C4-2B (cell line): ENCODE measurements at regions not wholly inside any gene's neighbourhood (a gene's known extent, or its start where the extent isn't known, plus 50 kb on each side); places are given as distances from the start of the nearest gene placed in this dataset.

ENCODE experiments used
- ZFX ChIP-seq: fragments of 450-650 bp; IDR thresholded peaks from 2 replicates; pipeline ENCODE4 v1.6.1; 2017
- TF ChIP-seq, protein P1 (sequence below): fragments of 450-650 bp; conservative IDR thresholded peaks from 2 replicates; pipeline ENCODE4 v1.5.1; 2017; ENCODE audit warnings: mild to moderate bottlenecking

DNA sequence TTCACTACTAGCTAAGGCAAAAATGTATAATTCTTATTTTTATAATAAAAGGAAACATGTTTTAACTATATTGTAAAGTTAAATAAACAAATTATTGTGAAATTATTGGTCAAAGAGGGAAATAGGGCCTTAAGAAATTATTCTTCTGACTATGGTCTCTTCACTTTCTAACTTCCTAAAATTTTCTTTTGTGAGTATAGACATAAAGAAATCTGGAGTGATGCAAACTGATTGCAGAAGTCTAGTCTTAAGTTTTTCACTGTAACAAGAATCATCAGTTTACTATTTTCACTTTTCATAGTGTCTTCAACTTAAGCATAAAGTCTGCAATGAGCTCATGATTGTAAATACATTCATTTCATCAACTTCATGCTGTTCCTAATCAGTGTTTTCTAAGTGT is 525.4 kb downstream of the TFEC start:
- TF ChIP-seq, protein P1, sequence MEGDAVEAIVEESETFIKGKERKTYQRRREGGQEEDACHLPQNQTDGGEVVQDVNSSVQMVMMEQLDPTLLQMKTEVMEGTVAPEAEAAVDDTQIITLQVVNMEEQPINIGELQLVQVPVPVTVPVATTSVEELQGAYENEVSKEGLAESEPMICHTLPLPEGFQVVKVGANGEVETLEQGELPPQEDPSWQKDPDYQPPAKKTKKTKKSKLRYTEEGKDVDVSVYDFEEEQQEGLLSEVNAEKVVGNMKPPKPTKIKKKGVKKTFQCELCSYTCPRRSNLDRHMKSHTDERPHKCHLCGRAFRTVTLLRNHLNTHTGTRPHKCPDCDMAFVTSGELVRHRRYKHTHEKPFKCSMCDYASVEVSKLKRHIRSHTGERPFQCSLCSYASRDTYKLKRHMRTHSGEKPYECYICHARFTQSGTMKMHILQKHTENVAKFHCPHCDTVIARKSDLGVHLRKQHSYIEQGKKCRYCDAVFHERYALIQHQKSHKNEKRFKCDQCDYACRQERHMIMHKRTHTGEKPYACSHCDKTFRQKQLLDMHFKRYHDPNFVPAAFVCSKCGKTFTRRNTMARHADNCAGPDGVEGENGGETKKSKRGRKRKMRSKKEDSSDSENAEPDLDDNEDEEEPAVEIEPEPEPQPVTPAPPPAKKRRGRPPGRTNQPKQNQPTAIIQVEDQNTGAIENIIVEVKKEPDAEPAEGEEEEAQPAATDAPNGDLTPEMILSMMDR, result no peak
- TF ChIP-seq ZFX, result no peak
